Neural progenitor cell (in vitro differentiated cells): ENCODE measurements at regions not wholly inside any gene's neighbourhood (a gene's known extent, or its start where the extent isn't known, plus 50 kb on each side); places are given as distances from the start of the nearest gene placed in this dataset.

Experiments
- DNase-seq: peaks from one replicate; pipeline ENCODE4 v3.0.0-alpha.2; 2016; ENCODE audit warnings: low spot score
- H2AFZ ChIP-seq: fragments of 200-600 bp; sonication (generic); replicated peaks from 2 replicates; pipeline ENCODE4 v1.6.1; 2016; ENCODE audit warnings: antibody characterized with exemption
- H3F3A ChIP-seq: fragments of 200-600 bp; sonication (generic); 2 replicates; pipeline ENCODE4 v1.6.1; 2016; ENCODE audit warnings: antibody characterized with exemption, low read depth
- H3K27ac ChIP-seq: fragments of 200-600 bp; sonication (generic); 2 replicates; pipeline ENCODE4 v1.5.1; 2016; ENCODE audit warnings: mild to moderate bottlenecking
- H3K27me3 ChIP-seq: fragments of 200-600 bp; sonication (generic); 2 replicates; pipeline ENCODE4 v1.6.1; 2016; ENCODE audit warnings: mild to moderate bottlenecking, moderate library complexity
- H3K36me3 ChIP-seq: fragments of 200-600 bp; sonication (generic); 2 replicates; pipeline ENCODE4 v1.5.1; 2016
- H3K4me1 ChIP-seq: fragments of 200-600 bp; sonication (generic); 2 replicates; pipeline ENCODE4 v1.6.1; 2016; ENCODE audit warnings: mixed run types
- H3K4me2 ChIP-seq: fragments of 200-600 bp; sonication (generic); 2 replicates; pipeline ENCODE4 v1.6.1; 2016
- H3K4me3 ChIP-seq: fragments of 200-600 bp; sonication (generic); 2 replicates; pipeline ENCODE4 v1.5.1; 2016
- H3K79me2 ChIP-seq: fragments of 200-600 bp; sonication (generic); 2 replicates; pipeline ENCODE4 v1.6.1; 2016; ENCODE audit warnings: low read depth
- H3K9ac ChIP-seq: fragments of 200-600 bp; sonication (generic); 2 replicates; pipeline ENCODE4 v1.6.1; 2016
- H3K9me3 ChIP-seq: fragments of 200-600 bp; sonication (generic); 2 replicates; pipeline ENCODE4 v1.5.1; 2016; ENCODE audit warnings: low read depth
- H4K20me1 ChIP-seq: fragments of 200-600 bp; sonication (generic); 2 replicates; pipeline ENCODE4 v1.6.1; 2016; ENCODE audit warnings: low read depth
- H3K27ac Mint-ChIP-seq: 3 replicates; pipeline ENCODE4 v1.8.0; 2021; ENCODE audit warnings: mixed read lengths
- H3K27me3 Mint-ChIP-seq: 2 replicates; pipeline ENCODE4 v1.8.0; 2022; ENCODE audit warnings: low read depth, mild to moderate bottlenecking, inconsistent platforms, moderate library complexity, mixed read lengths; ENCODE audit not compliant: insufficient read depth
- H3K36me3 Mint-ChIP-seq: 3 replicates; pipeline ENCODE4 v1.8.0; 2021; ENCODE audit warnings: mixed read lengths
- H3K4me1 Mint-ChIP-seq: 3 replicates; pipeline ENCODE4 v1.8.0; 2021; ENCODE audit warnings: mixed read lengths
- H3K4me3 Mint-ChIP-seq: 3 replicates; pipeline ENCODE4 v1.8.0; 2021; ENCODE audit warnings: mild to moderate bottlenecking, moderate library complexity, mixed read lengths
- H3K9me3 Mint-ChIP-seq: 3 replicates; pipeline ENCODE4 v1.8.0; 2020; ENCODE audit warnings: mixed read lengths
- CTCF ChIP-seq: fragments of 200-600 bp; sonication (generic); IDR thresholded peaks from 2 replicates; pipeline ENCODE4 v1.5.1; 2017; ENCODE audit warnings: antibody characterized with exemption, mild to moderate bottlenecking
- EZH2 ChIP-seq: fragments of 200-600 bp; sonication (generic); IDR thresholded peaks from 2 replicates; pipeline ENCODE4 v1.6.1; 2017; ENCODE audit warnings: antibody characterized with exemption, mild to moderate bottlenecking, moderate library complexity
- EZH2phosphoT487 ChIP-seq: fragments of 200-600 bp; sonication (generic); IDR thresholded peaks from 2 replicates; pipeline ENCODE4 v1.6.1; 2017; ENCODE audit warnings: antibody characterized with exemption

- H3K36me3 Mint-ChIP-seq: no peaks in the 10 kb centered on the region
- Histone ChIP-seq H4K20me1 (no peaks in the 10 kb centered on the region), H3K4me1 (no peaks in the 10 kb centered on the region), H3K27ac (no peak overlapping the region), H3F3A (no peaks in the 10 kb centered on the region), H3K27me3 (no peaks in the 10 kb centered on the region), H3K9ac (no peak overlapping the region), H3K4me2 (no peak overlapping the region), H3K9me3 (no peaks in the 10 kb centered on the region), H2AFZ (no peak overlapping the region), H3K4me3 (no peak overlapping the region), H3K36me3 (peaks cover 3% of the 10 kb centered on the region), H3K79me2 (no peaks in the 10 kb centered on the region)
- H3K4me3 Mint-ChIP-seq: no peak overlapping the region
- peaks cover 8% of the 10 kb centered on the region for H3K9me3 Mint-ChIP-seq
- H3K27me3 Mint-ChIP-seq: peaks cover 2% of the 10 kb centered on the region
- DNase-seq: no peak
- H3K27ac Mint-ChIP-seq: no peak overlapping the region
- H3K4me1 Mint-ChIP-seq: no peaks in the 10 kb centered on the region
- TF ChIP-seq EZH2 (no peak), CTCF (no peak), EZH2phosphoT487 (no peak)
These were observed 565.2 kb downstream of the CDH8 start for GRCh38 chr16:61471023-61471422.

GRCh38 chr16:61465285-61465684 lies 571.0 kb downstream of the CDH8 start:
- Mint-ChIP-seq H3K27ac (no peak overlapping the region), H3K4me1 (no peaks in the 10 kb centered on the region), H3K4me3 (no peak overlapping the region), H3K36me3 (no peaks in the 10 kb centered on the region), H3K9me3 (no peaks in the 10 kb centered on the region), H3K27me3 (no peaks in the 10 kb centered on the region)
- H3F3A ChIP-seq: no peaks in the 10 kb centered on the region
- no peak overlapping the region for H3K27ac ChIP-seq
- H3K27me3 ChIP-seq: no peaks in the 10 kb centered on the region
- TF ChIP-seq CTCF (no peak), EZH2 (no peak)
- H3K4me3 ChIP-seq: no peak overlapping the region
- H3K9me3 ChIP-seq: no peaks in the 10 kb centered on the region
- no peak for DNase-seq
- H3K79me2 ChIP-seq: no peaks in the 10 kb centered on the region
- H2AFZ ChIP-seq: no peak overlapping the region
- no peak overlapping the region for H3K9ac ChIP-seq
- H3K36me3 ChIP-seq: peaks cover 3% of the 10 kb centered on the region
- no peak overlapping the region for H3K4me2 ChIP-seq
- no peaks in the 10 kb centered on the region for H3K4me1 ChIP-seq
- no peaks in the 10 kb centered on the region for H4K20me1 ChIP-seq

- Mint-ChIP-seq H3K36me3 (peaks cover 3% of the 10 kb centered on the region), H3K27ac (no peak overlapping the region), H3K9me3 (peaks cover 19% of the 10 kb centered on the region), H3K4me1 (no peaks in the 10 kb centered on the region), H3K27me3 (peaks cover 3% of the 10 kb centered on the region), H3K4me3 (no peak overlapping the region)
- no peak overlapping the region for H3K27ac ChIP-seq
- peaks cover 4% of the 10 kb centered on the region for H3K9me3 ChIP-seq
- no peak overlapping the region for H3K9ac ChIP-seq
- H3K27me3 ChIP-seq: no peaks in the 10 kb centered on the region
- no peak overlapping the region for H3K4me2 ChIP-seq
- TF ChIP-seq EZH2phosphoT487 (no peak), CTCF (no peak)
- no peak overlapping the region for H2AFZ ChIP-seq
- no peaks in the 10 kb centered on the region for H3K36me3 ChIP-seq
- no peaks in the 10 kb centered on the region for H3K79me2 ChIP-seq
- DNase-seq: no peak
- no peak overlapping the region for H3K4me3 ChIP-seq
- no peaks in the 10 kb centered on the region for H4K20me1 ChIP-seq
- H3K4me1 ChIP-seq: no peaks in the 10 kb centered on the region
- no peaks in the 10 kb centered on the region for H3F3A ChIP-seq
These were observed 576.2 kb downstream of the CDH8 start for GRCh38 chr16:61460020-61460419.

GRCh38 chr16:61435346-61435745 lies 600.9 kb downstream of the CDH8 start:
- no peaks in the 10 kb centered on the region for H3K9me3 Mint-ChIP-seq
- Histone ChIP-seq H3K79me2 (no peaks in the 10 kb centered on the region), H3K4me3 (no peak overlapping the region), H3K4me1 (no peaks in the 10 kb centered on the region), H4K20me1 (no peaks in the 10 kb centered on the region), H3K9me3 (no peaks in the 10 kb centered on the region), H3K36me3 (no peaks in the 10 kb centered on the region), H3K27ac (no peak overlapping the region), H2AFZ (no peak overlapping the region), H3K4me2 (no peak overlapping the region), H3K9ac (no peak overlapping the region), H3K27me3 (no peaks in the 10 kb centered on the region), H3F3A (no peaks in the 10 kb centered on the region)
- peaks cover 3% of the 10 kb centered on the region for H3K27me3 Mint-ChIP-seq
- TF ChIP-seq EZH2phosphoT487 (no peak), EZH2 (no peak), CTCF (no peak)
- no peak overlapping the region for H3K4me3 Mint-ChIP-seq
- no peaks in the 10 kb centered on the region for H3K4me1 Mint-ChIP-seq
- no peak overlapping the region for H3K27ac Mint-ChIP-seq
- DNase-seq: no peak
- H3K36me3 Mint-ChIP-seq: no peaks in the 10 kb centered on the region
